DOHH2 (cell line): ENCODE measurements at regions not wholly inside any gene's neighbourhood (a gene's known extent, or its start where the extent isn't known, plus 50 kb on each side); places are given as distances from the start of the nearest gene placed in this dataset.

Experiments
- CTCF ChIP-seq: fragments of 200-600 bp; sonication (generic); IDR thresholded peaks from one replicate; pipeline ENCODE4 v1.5.1; 2014; ENCODE audit warnings: antibody characterized with exemption, mild to moderate bottlenecking, low read depth, low read length; ENCODE audit not compliant: poor library complexity, severe bottlenecking
- EZH2phosphoT487 ChIP-seq: fragments of 200-600 bp; sonication (generic); IDR thresholded peaks from 2 replicates; pipeline ENCODE4 v1.6.1; 2017; ENCODE audit warnings: borderline replicate concordance, mild to moderate bottlenecking, antibody characterized with exemption, low read length, moderate library complexity, mixed read lengths

GRCh38 chr4:170529748-170530722 is 440.3 kb upstream of the AADAT start:
- TF ChIP-seq CTCF (no peak), EZH2phosphoT487 (no peak)
